NB4 (cell line): ENCODE measurements at regions not wholly inside any gene's neighbourhood (a gene's known extent, or its start where the extent isn't known, plus 50 kb on each side); places are given as distances from the start of the nearest gene placed in this dataset.

Experiments
- CTCF ChIP-seq: IDR thresholded peaks from one replicate; pipeline ENCODE4 v1.5.1; 2012; ENCODE audit warnings: low read depth, low read length
- POLR2A ChIP-seq: IDR thresholded peaks from 2 replicates; pipeline ENCODE4 v1.6.1; 2011; ENCODE audit warnings: mild to moderate bottlenecking; ENCODE audit not compliant: insufficient read length; ENCODE audit errors: extremely low read depth

- TF ChIP-seq CTCF = no peak
- TF ChIP-seq POLR2A = no peak
Observed at GRCh38 chr10:43882711-43883110, 234.0 kb upstream of the ZNF32 start.
